HCT116 (cell line): ENCODE measurements at regions not wholly inside any gene's neighbourhood (a gene's known extent, or its start where the extent isn't known, plus 50 kb on each side); places are given as distances from the start of the nearest gene placed in this dataset.

Source experiments
- ATAC-seq: fragments of 200-7000 bp; cut with Tn5 transposase; 2 replicates; pipeline ENCODE4 v1.9.1; 2020; ENCODE audit warnings: mild to moderate bottlenecking, moderate library complexity
- BruUV-seq: library from RNA; stranded (reverse); fragments of 400-500 nt; replicated peaks from 2 replicates; lab custom pipeline; 2021; lab: Mats Ljungman, UMichigan
- CTCF ChIA-PET: fragments of 300-600 bp; sonication (Branson Sonifier 250); formaldehyde crosslinking; loops from one replicate; lab custom pipeline; 2021; ENCODE audit warnings: antibody characterized with exemption; lab: Charles Lee
- POLR2A ChIA-PET: fragments of 300-600, 350-600 bp; sonication (Branson Sonifier 250); formaldehyde crosslinking; loops from one replicate; lab custom pipeline; 2021; ENCODE audit warnings: antibody characterized with exemption; lab: Charles Lee
- RAD21 ChIA-PET, 2 experiments: fragments of 300-600 bp; sonication (Branson Sonifier 250); formaldehyde crosslinking; loops; one replicate each; lab custom pipeline; 2023; ENCODE audit warnings: low total read pairs in 2 of 2; ENCODE audit not compliant: uncharacterized antibody in 2 of 2, unreplicated experiment in 2 of 2, low non-redundant PET in 1 of 2; lab: Charles Lee
- DNase-seq: peaks from one replicate; pipeline ENCODE4 v3.0.0-alpha.2; 2010; ENCODE audit warnings: low read depth, low spot score
- H2AFZ ChIP-seq: fragments of 200-600 bp; shearing (Covaris generic), sonication (generic); 2 replicates; pipeline ENCODE4 v1.6.1; 2017; ENCODE audit warnings: low read depth, mixed run types, mixed read lengths, antibody characterized with exemption, low read length; ENCODE audit not compliant: poor library complexity, severe bottlenecking
- H3K27ac ChIP-seq: 2 replicates; pipeline ENCODE4 v1.5.1; 2012; ENCODE audit warnings: low read depth, low read length
- H3K27me3 ChIP-seq: fragments of 200-600 bp; sonication (generic); 2 replicates; pipeline ENCODE4 v1.6.1; 2016; ENCODE audit warnings: mixed run types, low read length, mixed read lengths; ENCODE audit not compliant: insufficient read depth
- H3K36me3 ChIP-seq, 2 experiments: fragments of 200-500 bp in 1 of 2; fragments of 200-600 bp in 1 of 2; sonication (Bioruptor generic) in 1 of 2; sonication (generic) in 1 of 2; 2 replicates each; pipeline versions ENCODE4 v1.5.1 to v1.6.1; 2014 to 2016; ENCODE audit warnings: low read length in 2 of 2, inconsistent platforms in 1 of 2, mixed read lengths in 1 of 2, mixed run types in 1 of 2; ENCODE audit not compliant: insufficient read depth in 2 of 2, control insufficient read depth in 1 of 2
- H3K4me1 ChIP-seq, 2 experiments: fragments of 200-600 bp in 1 of 2; sonication (generic) in 1 of 2; 2 replicates each; pipeline versions ENCODE4 v1.5.1 to v1.6.1; 2012 to 2017; ENCODE audit warnings: low read length in 2 of 2, inconsistent platforms in 1 of 2, mild to moderate bottlenecking in 1 of 2, mixed read lengths in 1 of 2, mixed run types in 1 of 2, moderate library complexity in 1 of 2; ENCODE audit not compliant: insufficient read depth in 2 of 2, control insufficient read depth in 1 of 2
- H3K4me2 ChIP-seq: fragments of 200-600 bp; sonication (generic); 2 replicates; pipeline ENCODE4 v1.6.1; 2017; ENCODE audit warnings: mixed run types, low read length, mixed read lengths
- H3K4me3 ChIP-seq, 2 experiments: fragments of 200-600 bp in 1 of 2; sonication (generic) in 1 of 2; replicated peaks in 1 of 2; 2 replicates each; pipeline ENCODE4 v1.5.1; 2011 to 2016; ENCODE audit warnings: low read length in 2 of 2, control low read depth in 1 of 2, low read depth in 1 of 2, mild to moderate bottlenecking in 1 of 2, mixed read lengths in 1 of 2, mixed run types in 1 of 2
- H3K79me2 ChIP-seq: fragments of 200-600 bp; sonication (generic); 2 replicates; pipeline ENCODE4 v1.6.1; 2017; ENCODE audit warnings: mild to moderate bottlenecking, mixed run types, low read length, moderate library complexity, mixed read lengths; ENCODE audit not compliant: insufficient read depth
- H3K9ac ChIP-seq: fragments of 200-600 bp; sonication (generic); 2 replicates; pipeline ENCODE4 v1.6.1; 2016; ENCODE audit warnings: low read length, mixed read lengths
- H3K9me2 ChIP-seq: fragments of 200-600 bp; sonication (generic), shearing (Covaris generic); 2 replicates; pipeline ENCODE4 v1.6.1; 2017; ENCODE audit warnings: mixed run types, mild to moderate bottlenecking, moderate library complexity; ENCODE audit not compliant: insufficient read depth
- H3K9me3 ChIP-seq, 2 experiments: fragments of 200-500 bp in 1 of 2; fragments of 200-600 bp in 1 of 2; sonication (Bioruptor generic) in 1 of 2; sonication (generic) in 1 of 2; 2 replicates each; pipeline ENCODE4 v1.6.1; 2014 to 2017; ENCODE audit warnings: low read length in 2 of 2, mixed read lengths in 2 of 2, inconsistent platforms in 1 of 2, low read depth in 1 of 2, mild to moderate bottlenecking in 1 of 2, mixed run types in 1 of 2, moderate library complexity in 1 of 2; ENCODE audit not compliant: control insufficient read depth in 1 of 2, insufficient read depth in 1 of 2
- H4K20me1 ChIP-seq: fragments of 200-600 bp; sonication (generic), shearing (Covaris generic); 2 replicates; pipeline ENCODE4 v1.6.1; 2017; ENCODE audit warnings: mixed run types, mild to moderate bottlenecking, moderate library complexity; ENCODE audit not compliant: insufficient read depth
- ATF3 ChIP-seq: IDR thresholded peaks from 2 replicates; pipeline ENCODE4 v1.6.1; 2012
- CEBPB ChIP-seq: IDR thresholded peaks from 2 replicates; pipeline ENCODE4 v1.6.1; 2012; ENCODE audit warnings: low read depth
- EZH2 ChIP-seq: fragments of 200-600 bp; sonication (generic); IDR thresholded peaks from 2 replicates; pipeline ENCODE4 v1.6.1; 2017; ENCODE audit warnings: antibody characterized with exemption, mixed run types
- EZH2phosphoT487 ChIP-seq: fragments of 200-600 bp; IDR thresholded peaks from 2 replicates; pipeline ENCODE4 v1.6.1; 2018; ENCODE audit warnings: antibody characterized with exemption, borderline replicate concordance
- JUND ChIP-seq: IDR thresholded peaks from 2 replicates; pipeline ENCODE4 v1.6.1; 2012
- REST ChIP-seq: IDR thresholded peaks from 2 replicates; pipeline ENCODE4 v1.6.1; 2012; ENCODE audit warnings: low read depth
- SP1 ChIP-seq: IDR thresholded peaks from 2 replicates; pipeline ENCODE4 v1.6.1; 2012; ENCODE audit warnings: low read depth
- YY1 ChIP-seq: IDR thresholded peaks from 2 replicates; pipeline ENCODE4 v1.6.1; 2011; ENCODE audit warnings: low read length, low read depth, moderate library complexity, mild to moderate bottlenecking; ENCODE audit not compliant: insufficient replicate concordance; ENCODE audit errors: extremely low read depth
- ZFX ChIP-seq: fragments of 450-650 bp; IDR thresholded peaks from 2 replicates; pipeline ENCODE4 v1.6.1; 2017
- intact Hi-C: fragments of 100-400 bp; cut with micrococcal nuclease; formaldehyde crosslinking; loops from 2 replicates; pipeline ENCODE4 v1.10.0; 2022

- H2AFZ ChIP-seq, result no peak overlapping the region
- RAD21 ChIA-PET, result no interaction called here
- DNase-seq, result no peak
- no peak overlapping the region for H3K4me2 ChIP-seq
- no TSS peak for BruUV-seq
- no peaks in the 10 kb centered on the region for H3K79me2 ChIP-seq
- intact Hi-C loops, result no loop called here
- TF ChIP-seq YY1, result no peak
- no peak for TF ChIP-seq REST
- no peak for TF ChIP-seq ZFX
- TF ChIP-seq EZH2, result no peak
- TF ChIP-seq CEBPB, result no peak
- TF ChIP-seq ATF3, result no peak
- TF ChIP-seq SP1, result no peak
- TF ChIP-seq EZH2phosphoT487, result no peak
- no peak for TF ChIP-seq JUND
- TF ChIP-seq, all 23 proteins: peak for 0
- H3K4me1 ChIP-seq, result no peaks in the 10 kb centered on the region
- no peaks in the 10 kb centered on the region for H3K27me3 ChIP-seq
- POLR2A ChIA-PET, result no interaction called here
- H3K27ac ChIP-seq, result no peak overlapping the region
- H3K9me3 ChIP-seq, result no peaks in the 10 kb centered on the region
- CTCF ChIA-PET, result no interaction called here
- no peak overlapping the region for H3K4me3 ChIP-seq
- ATAC-seq, result no peak
- H3K9me2 ChIP-seq, result no peaks in the 10 kb centered on the region
- no peak overlapping the region for H3K9ac ChIP-seq
- H3K36me3 ChIP-seq, result no peaks in the 10 kb centered on the region
- H4K20me1 ChIP-seq, result no peaks in the 10 kb centered on the region
Observed at GRCh38 chr9:78811622-78812276, 514.8 kb downstream of the PSAT1 start.
